RPMI7951 (cell line): ENCODE measurements at regions not wholly inside any gene's neighbourhood (a gene's known extent, or its start where the extent isn't known, plus 50 kb on each side); places are given as distances from the start of the nearest gene placed in this dataset.
"Not testable (repeated sequence)": the region's sequence is repeated elsewhere in the genome, so short reads cannot be mapped to it uniquely, and the experiment has no call there.

ENCODE experiments used
- DNase-seq: peaks from one replicate; pipeline ENCODE4 v3.0.0-alpha.2; 2012; ENCODE audit warnings: low read depth

DNA sequence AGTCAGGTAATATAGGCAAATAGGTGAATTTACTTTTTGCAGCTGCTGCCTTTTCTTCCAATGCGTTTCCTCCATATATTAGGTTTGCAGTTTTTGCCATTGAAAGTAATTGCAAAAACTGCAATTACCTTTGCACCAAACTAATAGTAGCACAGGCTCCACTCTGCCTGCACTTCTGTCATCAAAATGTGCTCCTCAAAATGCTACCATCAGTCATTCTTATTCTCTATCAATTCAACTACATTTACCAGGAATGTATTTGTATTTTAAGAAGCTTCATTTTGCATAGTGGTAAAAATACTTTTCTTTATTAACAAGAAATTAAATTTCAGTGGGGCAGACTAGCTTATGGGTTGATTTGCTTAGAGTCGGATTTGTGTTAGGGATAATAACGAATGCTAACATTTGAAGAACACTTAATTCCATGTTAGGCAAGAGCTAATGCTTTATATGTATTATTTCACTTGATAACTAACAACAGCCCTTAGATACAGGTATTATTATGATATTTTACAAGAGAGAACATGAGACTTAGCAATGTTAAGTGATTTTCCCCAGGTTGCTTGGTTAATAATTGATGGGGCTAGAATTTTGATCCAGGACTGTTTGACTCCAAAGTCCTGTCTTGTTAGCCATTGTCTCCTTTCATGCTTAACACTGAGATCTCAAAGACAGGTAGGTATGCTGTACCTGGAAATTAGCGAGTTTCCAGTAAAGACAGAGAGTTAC, 300.4 kb downstream of the MAN2A1 start:
- no peak for DNase-seq

DNA sequence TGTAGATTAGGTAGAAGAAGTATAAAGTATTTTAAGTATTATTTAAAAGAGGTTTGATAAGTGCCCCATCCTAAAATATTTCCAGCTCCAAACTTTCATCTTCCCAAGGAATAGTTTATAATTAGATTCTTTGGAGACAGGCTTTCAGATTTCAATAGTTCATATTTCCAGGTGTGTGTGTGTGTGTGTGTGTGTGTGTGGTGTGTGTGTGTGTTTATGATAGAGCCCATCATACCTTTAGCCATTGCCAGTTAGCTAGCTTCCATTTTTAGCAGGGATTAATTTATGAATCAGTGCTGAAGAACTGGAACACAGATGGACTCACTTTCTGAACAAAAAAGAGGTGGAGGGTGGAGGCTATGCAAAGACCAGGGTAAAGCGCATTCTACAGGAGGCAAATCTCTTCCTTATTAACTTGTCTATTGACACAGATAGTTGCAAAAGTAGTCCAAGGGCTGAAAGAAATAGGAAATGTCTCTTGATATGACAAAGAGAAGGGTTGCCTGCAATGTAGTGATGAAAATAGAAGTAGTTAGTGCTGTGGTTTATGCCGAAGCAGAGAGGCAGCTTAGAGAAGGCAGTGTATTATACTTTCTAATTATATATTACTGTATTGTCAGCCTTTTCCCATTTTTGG, 301.1 kb downstream of the MAN2A1 start:
- DNase-seq, result no peak

DNA sequence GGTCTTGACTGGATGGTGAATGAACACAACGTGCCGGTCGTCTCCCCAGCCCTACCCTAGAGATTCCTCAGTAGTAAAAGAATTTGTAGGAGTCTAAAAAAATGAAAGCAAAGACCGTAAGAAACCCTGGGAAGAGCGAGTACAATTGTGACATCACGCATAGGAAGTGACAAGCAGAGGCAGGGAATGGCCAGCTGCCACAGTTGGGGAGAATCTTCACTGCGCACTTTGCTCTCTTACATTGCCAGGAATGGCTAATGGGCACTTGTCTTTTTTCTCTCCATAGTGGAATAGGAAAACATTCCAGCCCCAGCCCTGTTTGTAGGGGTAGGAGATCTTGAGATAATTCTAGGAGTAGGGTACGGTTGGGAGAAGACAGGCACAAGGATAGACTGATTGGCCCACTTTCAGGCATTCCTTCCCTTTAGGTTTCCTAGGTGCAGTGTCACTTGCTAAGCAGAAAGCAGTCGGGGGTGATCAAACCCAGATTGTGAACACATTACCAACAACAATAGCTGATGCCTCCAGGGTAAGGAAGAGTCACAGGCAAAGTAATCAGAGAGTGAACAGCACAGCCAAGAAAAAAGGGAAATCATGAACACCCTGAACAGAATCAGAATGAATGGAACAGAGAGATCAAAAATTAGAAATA, 302.7 kb downstream of the MAN2A1 start:
- DNase-seq, result no peak

DNA sequence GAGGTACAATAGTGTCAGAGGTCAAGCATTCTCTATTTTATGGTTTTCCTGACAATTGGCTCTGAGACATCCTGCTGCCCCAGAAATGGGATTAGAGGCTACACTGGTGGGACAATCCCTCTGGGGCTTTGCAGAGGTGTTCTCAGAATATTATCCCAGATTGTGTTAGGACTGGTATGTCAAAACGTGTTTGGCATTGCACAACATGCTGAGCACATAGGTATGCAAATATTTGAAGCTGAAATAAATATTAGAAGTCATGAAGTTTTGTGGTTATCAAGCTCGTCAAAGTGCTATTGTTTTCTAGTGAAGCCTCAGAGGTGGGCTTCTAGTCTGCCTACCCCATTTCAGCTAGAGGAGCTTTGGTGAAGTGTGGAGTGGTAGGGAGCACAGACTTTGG, 304.4 kb downstream of the MAN2A1 start:
- no peak for DNase-seq

DNA sequence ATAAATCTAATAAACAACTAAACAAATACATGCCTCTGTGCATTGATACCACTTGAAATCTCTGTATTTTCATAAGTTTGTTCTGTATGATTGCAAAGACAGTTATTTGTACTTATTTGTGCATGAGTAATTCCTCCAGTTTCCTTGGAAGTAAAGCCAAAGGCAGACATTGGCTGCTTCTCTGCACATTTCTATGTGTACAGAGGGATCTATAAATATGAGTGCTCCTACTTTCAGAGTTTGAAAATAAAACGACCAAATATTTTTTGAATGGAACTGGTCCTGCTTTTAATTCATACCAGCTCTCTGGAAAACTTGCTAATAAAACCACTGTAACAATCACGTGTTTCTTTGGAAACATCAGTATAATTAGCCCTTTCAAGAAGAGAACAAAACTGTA, 306.5 kb downstream of the MAN2A1 start:
- DNase-seq, result no peak

DNA sequence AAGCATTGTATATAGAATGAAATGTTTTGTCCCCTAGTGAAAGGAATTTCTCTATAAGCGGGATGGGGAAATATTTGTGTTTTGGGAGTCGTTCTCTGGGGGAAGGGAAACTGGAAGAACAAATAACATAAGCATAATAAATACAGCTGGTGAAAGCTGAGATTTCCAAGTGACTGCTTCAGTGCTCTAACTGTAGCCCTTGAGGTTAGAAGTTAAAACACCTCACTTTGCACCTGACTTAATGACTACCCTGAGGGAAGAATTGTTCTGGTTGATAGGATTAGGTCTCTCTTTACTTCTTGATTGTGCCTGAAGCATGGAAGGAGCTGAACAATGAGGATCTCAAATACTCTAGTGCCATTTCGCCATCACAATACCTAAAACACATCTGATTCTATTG, 307.4 kb downstream of the MAN2A1 start:
- DNase-seq, result no peak

DNA sequence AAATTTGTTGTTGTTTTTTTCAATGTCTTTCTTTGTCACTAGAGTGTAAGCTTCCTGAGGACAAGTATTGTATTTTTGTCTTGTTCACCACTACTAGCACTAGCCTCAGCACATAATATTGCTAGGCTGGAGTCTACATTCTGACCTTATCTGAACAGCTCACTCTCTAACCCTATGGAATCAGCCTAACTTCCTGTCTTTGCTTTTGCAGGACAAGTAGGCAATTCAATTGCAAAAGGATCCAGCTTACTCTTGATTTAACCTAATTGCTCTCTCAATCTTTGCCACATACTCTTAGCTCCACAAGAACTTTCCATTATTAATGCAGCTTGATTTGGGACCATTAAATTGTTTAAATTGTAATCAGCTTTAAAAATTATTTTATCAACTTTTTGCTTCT, 308.5 kb downstream of the MAN2A1 start:
- DNase-seq, result no peak

DNA sequence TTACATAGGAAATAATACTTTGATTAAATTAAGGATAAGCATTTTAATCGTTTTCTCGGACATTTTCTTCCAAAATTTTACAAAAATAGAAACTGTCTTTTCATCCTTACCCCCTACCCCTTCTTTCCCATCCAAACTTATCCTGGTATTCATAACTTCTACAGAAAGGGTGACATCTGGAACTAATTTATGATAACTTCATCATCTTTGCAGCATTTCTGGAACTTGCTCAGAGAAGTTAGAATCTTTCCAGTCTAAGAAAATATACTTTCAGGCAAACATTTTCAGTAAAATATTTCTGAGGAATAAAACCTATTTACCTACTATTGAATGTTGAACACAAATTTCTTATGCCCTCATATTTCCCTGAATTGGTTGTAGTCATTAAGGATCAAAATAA, 309.0 kb downstream of the MAN2A1 start:
- DNase-seq, result no peak

DNA sequence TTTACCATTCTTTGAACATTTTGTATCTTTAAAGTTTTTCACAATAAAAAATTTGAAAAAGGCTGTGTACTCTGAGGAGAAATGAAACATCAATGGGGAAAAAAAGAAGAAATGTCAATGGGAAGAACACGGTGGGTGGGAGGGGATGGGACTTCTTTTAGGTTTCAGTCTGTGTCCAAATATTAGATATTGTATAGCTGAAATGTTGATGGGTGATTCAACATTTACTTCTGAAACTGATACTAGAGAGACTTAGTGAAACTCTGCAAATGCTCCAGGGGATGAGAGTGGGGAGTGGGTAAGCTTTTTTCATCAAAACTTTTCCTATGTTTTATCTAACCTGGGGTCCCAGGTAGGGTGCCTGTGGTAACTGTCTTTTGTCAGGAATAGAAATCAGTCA, 311.9 kb downstream of the MAN2A1 start:
- no peak for DNase-seq

DNA sequence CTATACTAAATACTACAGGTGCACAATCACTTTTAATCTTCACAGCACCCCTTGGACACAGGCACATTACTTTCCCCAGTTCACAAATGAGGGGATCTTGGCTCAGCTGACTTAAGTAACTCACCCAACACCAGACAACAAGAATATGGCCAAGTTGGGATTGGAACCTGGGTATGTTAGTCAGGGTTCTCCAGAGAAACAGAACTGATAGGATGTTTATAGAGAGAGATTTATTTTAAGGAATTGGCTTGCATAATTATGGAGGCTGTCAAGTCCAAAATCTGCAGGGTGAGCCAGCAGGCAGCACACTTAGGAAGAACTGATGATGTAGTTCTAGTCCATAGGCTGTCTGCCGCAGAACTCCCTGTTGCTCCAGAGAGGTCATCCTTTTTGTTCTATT, 312.9 kb downstream of the MAN2A1 start:
- no peak for DNase-seq

DNA sequence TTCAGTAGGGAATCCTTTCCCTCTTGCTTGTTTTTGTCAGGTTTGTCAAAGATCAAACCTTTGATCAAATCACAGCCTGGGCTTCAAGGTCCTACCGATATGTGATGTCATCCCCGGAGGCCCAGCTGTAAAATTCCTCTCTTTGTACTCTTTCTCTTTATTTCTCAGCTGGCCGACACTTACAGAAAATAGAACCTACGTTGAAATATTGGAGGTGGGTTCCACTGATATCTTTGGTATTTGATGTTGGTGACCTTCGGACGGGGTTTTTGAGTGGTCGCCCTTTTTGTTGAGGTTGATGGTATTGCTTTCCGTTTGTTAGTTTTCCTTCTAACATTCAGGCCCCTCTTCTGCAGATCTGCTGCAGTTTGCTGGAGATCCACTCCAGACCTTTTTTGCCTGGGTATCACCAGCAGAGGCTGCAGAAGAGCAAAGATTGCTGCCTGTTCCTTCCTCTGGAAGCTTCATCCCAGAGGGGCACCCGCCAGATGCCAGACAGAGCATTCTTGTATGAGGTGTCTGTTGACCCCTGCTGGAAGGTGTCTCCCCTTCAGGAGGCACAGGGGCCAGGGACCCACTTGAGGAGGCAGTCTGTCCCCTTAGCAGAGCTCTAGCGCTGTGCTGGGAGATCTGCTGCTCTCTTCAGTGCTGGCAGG, 316.3 kb downstream of the MAN2A1 start:
- not testable (repeated sequence) for DNase-seq

DNA sequence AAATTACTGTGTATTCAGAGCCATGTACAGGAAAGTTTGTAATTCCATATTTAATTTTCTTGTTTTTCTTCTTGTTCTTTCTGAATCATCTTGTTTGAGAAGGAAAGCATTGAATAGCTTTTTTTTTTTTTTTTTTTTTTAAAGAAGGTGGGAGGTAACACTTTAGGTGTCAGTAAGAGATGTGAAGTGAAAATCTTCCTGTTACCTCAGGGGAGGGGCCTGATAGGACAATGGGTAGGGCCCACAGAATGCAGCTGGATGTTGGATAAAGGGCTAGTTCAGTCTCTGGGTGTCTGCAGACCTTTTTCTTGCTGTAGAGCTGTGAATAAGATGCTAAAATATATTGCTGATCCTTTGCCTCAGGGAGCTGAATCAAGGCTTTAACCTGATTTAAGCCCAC, 317.4 kb downstream of the MAN2A1 start:
- no peak for DNase-seq

DNA sequence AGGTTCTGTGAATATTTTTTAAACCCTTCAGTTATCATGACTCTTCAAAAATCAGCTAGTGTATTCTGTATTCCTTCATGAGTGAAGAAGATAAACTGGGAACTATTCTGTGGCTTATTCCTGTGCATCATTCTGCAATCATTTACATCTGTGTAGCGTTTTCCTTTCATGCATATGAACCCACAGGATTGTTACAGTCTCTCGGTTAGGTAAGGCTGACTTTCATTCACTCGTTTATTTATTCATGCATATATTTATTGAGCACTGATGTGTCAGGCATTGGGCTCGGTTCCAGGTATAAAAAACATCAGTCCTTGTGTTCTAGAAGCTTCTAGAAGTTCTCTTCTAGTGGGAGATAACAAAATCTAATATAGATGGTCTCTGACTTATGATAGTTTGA, 318.4 kb downstream of the MAN2A1 start:
- DNase-seq, result no peak

DNA sequence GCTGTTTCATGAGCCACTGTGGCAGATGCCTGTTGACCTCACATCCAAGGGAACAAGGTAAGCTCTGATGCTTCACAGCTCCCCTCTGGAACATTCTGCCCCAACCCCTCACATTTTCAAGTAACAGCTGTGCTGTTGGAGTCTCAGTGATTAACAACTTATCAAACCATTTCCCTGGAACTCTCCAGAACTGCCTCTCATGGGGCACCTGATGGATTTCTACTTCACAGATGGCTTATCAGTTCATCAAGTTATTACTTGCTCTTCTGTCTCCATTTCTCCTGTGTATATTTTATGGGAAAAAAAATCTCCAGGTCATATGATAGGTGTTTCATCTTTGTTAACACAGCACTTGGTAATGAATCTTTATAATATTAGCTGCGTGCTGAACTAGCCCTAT, 322.4 kb downstream of the MAN2A1 start:
- DNase-seq, result no peak

DNA sequence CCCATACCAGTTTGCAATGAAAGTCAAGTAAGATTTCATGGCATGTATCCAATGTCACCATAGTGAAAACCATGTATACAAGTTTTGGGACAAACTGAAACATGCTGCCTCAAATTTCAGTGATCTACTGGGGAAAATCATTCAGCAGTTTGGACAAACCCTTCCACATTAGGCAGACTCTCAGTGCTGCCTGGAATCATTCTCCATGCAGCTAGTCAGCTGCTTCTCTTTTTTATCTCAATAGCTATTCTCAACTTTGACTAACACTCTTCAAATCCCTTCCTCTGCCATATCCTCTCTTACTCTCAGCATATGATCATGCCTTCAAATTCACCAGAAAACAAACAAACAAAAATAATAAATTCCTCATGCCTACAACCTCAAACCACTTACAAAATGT, 323.3 kb downstream of the MAN2A1 start:
- no peak for DNase-seq

DNA sequence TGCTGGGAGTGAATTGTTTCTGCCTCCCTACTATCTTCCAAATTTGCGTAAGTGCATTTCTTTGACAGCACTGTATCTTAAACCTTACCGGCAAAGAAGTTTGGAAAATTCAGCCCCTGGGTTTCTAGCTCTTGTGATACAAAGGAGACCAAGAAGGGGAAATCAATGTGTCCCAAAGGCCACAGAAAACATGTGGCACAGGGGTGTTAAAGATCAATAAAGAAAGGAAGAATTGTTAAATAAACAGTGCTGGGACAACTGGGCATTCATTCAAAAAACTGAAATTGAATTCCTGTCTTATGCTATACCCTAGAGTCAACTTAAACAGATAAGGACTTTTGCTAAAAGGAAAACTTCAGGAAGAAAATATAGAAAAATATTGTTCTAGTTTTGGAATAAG, 328.1 kb downstream of the MAN2A1 start:
- DNase-seq, result no peak

DNA sequence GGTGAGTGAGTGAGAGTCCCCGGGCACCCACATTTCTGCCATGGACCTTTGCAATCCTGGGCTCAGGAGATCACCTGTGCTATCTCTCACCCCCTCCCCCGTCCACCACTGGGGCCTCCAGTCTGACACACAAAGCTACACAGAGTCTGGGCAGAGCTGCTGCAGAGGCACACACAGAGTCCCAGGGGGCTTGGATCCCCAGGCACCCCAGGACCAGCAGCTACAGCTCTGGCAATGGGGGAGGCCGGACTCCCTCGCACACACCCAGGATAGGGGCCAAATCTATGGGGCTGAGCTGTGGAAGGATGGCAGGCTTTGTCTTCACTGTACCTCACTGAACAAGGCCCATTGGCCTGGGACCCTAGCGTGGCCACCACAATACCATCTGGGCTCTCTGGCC, 328.8 kb downstream of the MAN2A1 start:
- DNase-seq, result no peak

DNA sequence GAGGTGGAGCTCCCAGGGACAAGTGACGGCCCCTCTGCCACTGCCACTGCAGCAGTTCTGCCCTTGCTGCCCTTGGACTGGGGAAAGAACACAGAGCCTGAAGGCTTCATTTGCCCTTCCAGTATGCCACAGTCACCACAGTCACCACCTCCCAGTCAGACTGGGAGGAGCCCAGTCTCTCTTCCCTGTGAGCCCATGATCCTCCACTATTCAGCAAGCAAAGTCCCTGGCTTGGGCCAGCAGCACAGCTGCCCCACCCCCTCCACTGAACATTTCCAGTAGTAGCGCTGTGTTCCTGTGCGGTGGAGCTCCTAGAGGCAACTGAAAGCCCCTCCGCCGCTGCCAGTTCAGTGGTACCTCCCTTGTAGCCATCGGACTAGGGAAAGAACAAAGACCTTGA, 329.4 kb downstream of the MAN2A1 start:
- no peak for DNase-seq

DNA sequence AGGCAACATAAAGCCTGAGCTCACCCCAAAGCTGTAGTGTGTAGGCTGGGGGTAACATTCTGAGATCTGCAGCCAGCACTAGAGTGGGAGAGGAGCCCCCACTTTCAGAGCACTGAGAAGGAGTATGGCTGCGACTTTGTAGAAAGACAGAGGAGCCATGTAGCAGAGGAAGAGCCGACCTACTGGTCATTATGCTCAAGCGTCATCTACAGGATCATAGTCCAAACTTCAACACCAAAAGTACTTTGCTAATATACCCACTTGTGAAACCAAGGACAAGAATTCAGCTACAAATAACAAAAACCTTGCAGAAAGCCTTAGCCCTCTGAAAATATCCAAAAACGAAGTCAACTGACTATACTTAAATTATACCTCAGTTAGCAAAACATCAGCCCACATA, 330.1 kb downstream of the MAN2A1 start:
- no peak for DNase-seq

DNA sequence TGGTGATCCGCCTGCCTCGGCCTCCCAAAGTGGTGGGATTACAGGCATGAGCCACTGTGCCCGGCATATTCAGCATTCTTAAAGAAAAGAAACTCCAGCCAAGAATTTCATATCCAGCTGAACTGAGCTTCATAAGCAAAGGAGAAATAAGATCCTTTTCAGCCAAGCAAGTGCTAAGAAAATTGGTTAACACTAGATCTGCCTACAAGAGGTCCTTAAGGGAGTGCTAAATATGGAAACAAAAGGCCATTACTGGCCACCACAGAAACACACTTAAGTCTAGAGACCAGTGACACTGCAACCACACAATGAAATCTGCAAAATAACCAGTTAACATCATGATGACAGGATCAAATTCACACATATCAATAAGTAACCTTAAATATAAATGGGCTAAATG, 331.5 kb downstream of the MAN2A1 start:
- no peak for DNase-seq

DNA sequence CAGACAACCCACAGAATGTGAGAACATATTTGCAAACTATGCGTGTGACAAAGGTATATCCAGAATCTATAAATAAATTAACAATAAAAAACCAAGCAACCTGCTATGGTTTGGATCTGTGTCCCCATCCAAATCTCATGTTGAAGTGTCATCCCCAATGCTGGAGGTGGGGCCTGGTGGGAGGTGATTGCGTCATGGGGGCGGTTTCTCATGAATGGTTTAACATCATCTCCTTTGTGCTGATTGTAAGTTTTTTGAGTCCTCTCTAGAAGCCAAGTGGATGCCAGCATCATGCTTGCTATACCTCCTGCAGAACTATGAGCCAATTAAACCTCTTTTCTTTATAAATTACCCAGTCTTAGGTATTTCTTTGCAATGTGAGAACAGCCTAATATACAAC, 335.4 kb downstream of the MAN2A1 start:
- DNase-seq, result no peak

DNA sequence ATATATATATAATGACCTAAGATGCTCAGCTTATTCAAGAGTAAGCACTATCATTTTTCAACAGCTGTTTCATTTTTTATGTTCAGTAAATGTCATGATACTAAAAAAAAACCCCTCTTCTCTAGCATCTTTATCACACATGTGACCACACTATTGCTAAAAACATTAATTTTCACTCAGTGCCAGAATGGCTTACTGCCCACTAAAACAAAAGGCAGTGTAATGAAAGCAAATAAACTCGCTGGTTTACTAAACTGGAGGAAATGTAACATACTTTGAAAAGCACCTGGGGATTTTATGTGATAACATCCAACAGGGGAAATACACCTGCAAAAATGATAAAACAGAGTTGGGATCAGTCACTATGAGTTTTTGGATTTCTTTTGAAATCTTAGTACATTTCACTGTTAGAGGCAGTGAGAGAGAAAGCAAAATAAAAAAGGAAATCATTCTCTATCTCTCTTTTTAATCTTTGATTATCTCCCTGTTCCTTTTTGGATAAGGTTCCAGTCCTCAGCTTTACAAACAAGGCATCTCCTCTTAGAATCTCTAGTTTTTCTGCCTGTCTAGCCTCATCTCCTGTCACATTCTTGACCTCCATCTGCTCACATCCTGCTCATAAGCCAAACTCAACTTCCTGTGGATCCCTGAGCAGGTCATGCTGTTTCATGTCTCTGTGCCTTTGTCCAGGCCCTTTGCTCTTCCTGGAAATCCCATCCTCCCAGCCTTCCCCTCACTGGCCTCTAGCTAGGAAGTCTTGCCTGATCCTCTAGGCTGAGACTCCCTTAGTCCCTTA, 338.0 kb downstream of the MAN2A1 start:
- DNase-seq, result no peak
